ENCODE measurements at regions not wholly inside any gene's neighbourhood (a gene's known extent, or its start where the extent isn't known, plus 50 kb on each side); places are given as distances from the start of the nearest gene placed in this dataset.

GRCh38 chr5:109524026-109524425 is 114.3 kb upstream of the PJA2 start:
- no peaks in the 10 kb centered on the region for H3K9me3 ChIP-seq
- H3K36me3 ChIP-seq (ENCODE audit: insufficient read depth in 1 of 2, low read depth in 1 of 2): no peaks in the 10 kb centered on the region
- H3K27me3 ChIP-seq (ENCODE audit: insufficient read depth in 3 of 3, low read length in 2 of 3): no peaks in the 10 kb centered on the region
- H3K4me3 ChIP-seq: no peak overlapping the region
- ATAC-seq: no peak
- no peak for DNase-seq
- TF ChIP-seq, protein P1, sequence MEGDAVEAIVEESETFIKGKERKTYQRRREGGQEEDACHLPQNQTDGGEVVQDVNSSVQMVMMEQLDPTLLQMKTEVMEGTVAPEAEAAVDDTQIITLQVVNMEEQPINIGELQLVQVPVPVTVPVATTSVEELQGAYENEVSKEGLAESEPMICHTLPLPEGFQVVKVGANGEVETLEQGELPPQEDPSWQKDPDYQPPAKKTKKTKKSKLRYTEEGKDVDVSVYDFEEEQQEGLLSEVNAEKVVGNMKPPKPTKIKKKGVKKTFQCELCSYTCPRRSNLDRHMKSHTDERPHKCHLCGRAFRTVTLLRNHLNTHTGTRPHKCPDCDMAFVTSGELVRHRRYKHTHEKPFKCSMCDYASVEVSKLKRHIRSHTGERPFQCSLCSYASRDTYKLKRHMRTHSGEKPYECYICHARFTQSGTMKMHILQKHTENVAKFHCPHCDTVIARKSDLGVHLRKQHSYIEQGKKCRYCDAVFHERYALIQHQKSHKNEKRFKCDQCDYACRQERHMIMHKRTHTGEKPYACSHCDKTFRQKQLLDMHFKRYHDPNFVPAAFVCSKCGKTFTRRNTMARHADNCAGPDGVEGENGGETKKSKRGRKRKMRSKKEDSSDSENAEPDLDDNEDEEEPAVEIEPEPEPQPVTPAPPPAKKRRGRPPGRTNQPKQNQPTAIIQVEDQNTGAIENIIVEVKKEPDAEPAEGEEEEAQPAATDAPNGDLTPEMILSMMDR (IDR thresholded peaks at IDR 0.05): no peak
- WGBS, 3 donors: 93 to 96% (median 93%) methylated on average over 5 of the region's 5 CpGs
- no peak overlapping the region for H3K27ac ChIP-seq
- intact Hi-C loops (cut with DNase I): no loop called here
- no peaks in the 10 kb centered on the region for H3K4me1 ChIP-seq

DNA sequence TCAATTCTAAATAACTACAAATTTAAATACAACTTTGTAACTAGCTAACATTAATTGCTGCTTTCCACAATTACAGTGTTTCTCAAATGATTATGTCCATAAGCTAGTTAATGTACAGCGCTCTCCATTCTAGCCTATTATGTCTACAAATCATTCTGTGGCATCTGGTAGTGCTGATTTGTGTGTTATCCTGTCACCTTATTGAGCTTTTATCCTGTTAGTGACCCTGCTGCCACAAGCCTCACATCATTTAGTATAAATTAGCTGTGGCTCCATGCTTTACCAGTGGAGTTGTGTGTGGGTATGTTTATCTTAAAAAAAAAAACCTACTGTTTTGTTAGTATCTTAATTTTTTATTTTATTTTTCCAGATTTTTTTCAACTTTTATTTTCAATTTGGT is 112.6 kb upstream of the PJA2 start:
- WGBS, 3 donors: 85 to 99% (median 92%) methylated on average over 1 of the region's 1 CpG
- no peaks in the 10 kb centered on the region for H3K4me1 ChIP-seq
- TF ChIP-seq, protein P1 (IDR thresholded peaks at IDR 0.05): no peak
- H3K27me3 ChIP-seq (ENCODE audit: insufficient read depth in 3 of 3, low read length in 2 of 3): no peaks in the 10 kb centered on the region
- intact Hi-C loops (cut with DNase I): no loop called here
- H3K4me3 ChIP-seq: no peak overlapping the region
- no peak for DNase-seq
- no peaks in the 10 kb centered on the region for H3K9me3 ChIP-seq
- no peak for ATAC-seq
- H3K36me3 ChIP-seq (ENCODE audit: insufficient read depth in 1 of 2, low read depth in 1 of 2): no peaks in the 10 kb centered on the region
- no peak overlapping the region for H3K27ac ChIP-seq

GRCh38 chr5:109519416-109519815 is 109.6 kb upstream of the PJA2 start:
- Histone ChIP-seq H3K27me3 (ENCODE audit: insufficient read depth in 3 of 3, low read length in 2 of 3) (no peaks in the 10 kb centered on the region), H3K36me3 (ENCODE audit: insufficient read depth in 1 of 2, low read depth in 1 of 2) (no peaks in the 10 kb centered on the region), H3K9me3 (no peaks in the 10 kb centered on the region), H3K4me1 (no peaks in the 10 kb centered on the region), H3K4me3 (no peak overlapping the region), H3K27ac (no peak overlapping the region)
- intact Hi-C loops (cut with DNase I): no loop called here
- DNase-seq (no peak), ATAC-seq (no peak)
- WGBS, 3 donors: 73 to 80% (median 73%) methylated on average over 3 of the region's 3 CpGs
- TF ChIP-seq, protein P1 (IDR thresholded peaks at IDR 0.05): no peak

- intact Hi-C loops (cut with DNase I): no loop called here
- no peak overlapping the region for H3K4me3 ChIP-seq
- H3K4me1 ChIP-seq: no peaks in the 10 kb centered on the region
- WGBS, 3 donors: 36 to 64% (median 46%) methylated on average over 2 of the region's 2 CpGs
- TF ChIP-seq, protein P1 (IDR thresholded peaks at IDR 0.05): no peak
- no peaks in the 10 kb centered on the region for H3K36me3 ChIP-seq (ENCODE audit: insufficient read depth in 1 of 2, low read depth in 1 of 2)
- ATAC-seq: no peak
- no peak overlapping the region for H3K27ac ChIP-seq
- H3K27me3 ChIP-seq (ENCODE audit: insufficient read depth in 3 of 3, low read length in 2 of 3): no peaks in the 10 kb centered on the region
- H3K9me3 ChIP-seq: no peaks in the 10 kb centered on the region
- DNase-seq: peak in 1 of 2 donors; percentile 41
These were observed 106.6 kb upstream of the PJA2 start for GRCh38 chr5:109516390-109516789.

DNA sequence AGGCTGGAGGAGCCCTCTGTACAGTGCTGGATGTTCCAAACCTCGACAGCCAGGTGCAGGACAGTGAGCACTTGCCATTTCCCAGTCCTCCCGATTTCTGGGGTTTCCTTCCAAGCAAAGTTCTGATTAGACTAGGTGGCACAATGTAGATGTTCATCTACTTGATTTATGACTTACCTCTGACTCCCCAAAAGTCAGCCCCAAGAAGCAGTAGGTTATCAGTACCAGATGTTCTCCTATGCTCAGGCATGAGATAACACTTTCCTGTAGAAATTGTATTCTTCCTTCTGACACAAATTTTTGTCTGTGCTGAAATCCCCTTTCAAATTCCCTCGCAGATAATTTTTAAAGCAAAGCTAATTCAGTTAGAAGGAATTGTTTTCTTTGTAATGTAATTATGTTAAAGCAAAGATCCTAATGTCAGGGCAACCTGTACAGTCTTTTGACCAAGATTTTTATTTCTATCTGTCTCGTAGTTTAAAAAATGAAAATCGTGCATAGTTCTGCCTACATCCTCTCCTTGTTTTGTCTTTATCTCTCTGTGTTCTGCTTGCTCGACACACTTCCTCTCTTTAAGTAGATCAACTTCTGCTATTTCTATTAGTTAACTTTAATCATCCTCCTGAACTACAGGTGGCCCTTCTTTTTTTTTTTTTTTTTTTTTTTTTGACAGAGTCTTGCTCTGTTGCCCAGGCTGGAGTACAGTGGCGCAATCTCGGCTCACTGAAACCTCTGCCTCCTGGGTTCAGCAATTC is 102.4 kb upstream of the PJA2 start:
- 67 to 69% (median 67%) methylated on average over 8 of the region's 8 CpGs for WGBS, 3 donors
- H3K4me1 ChIP-seq: no peaks in the 10 kb centered on the region
- H3K36me3 ChIP-seq (ENCODE audit: insufficient read depth in 1 of 2, low read depth in 1 of 2): no peaks in the 10 kb centered on the region

More for the DNA sequence above, 102.4 kb upstream of the PJA2 start:
- intact Hi-C loops (cut with DNase I): no loop called here
- ATAC-seq (no peak), DNase-seq (no peak)
- Histone ChIP-seq H3K27me3 (ENCODE audit: insufficient read depth in 3 of 3, low read length in 2 of 3) (no peaks in the 10 kb centered on the region), H3K4me3 (no peak overlapping the region), H3K9me3 (no peaks in the 10 kb centered on the region), H3K27ac (no peak overlapping the region)
- TF ChIP-seq, protein P1 (IDR thresholded peaks at IDR 0.05): no peak
